Skeletal muscle satellite cell (primary cell): ENCODE measurements at regions not wholly inside any gene's neighbourhood (a gene's known extent, or its start where the extent isn't known, plus 50 kb on each side); places are given as distances from the start of the nearest gene placed in this dataset.
"Not testable (repeated sequence)": the region's sequence is repeated elsewhere in the genome, so short reads cannot be mapped to it uniquely, and the experiment has no call there.

Source experiments
- H3K27me3 ChIP-seq: 2 replicates; pipeline ENCODE4 v1.7.0; 2013; ENCODE audit warnings: low read length; ENCODE audit not compliant: control insufficient read depth, insufficient read depth
- H3K36me3 ChIP-seq: 2 replicates; pipeline ENCODE4 v1.7.0; 2013; ENCODE audit warnings: mild to moderate bottlenecking, control low read depth, low read length; ENCODE audit not compliant: insufficient read depth
- H3K4me1 ChIP-seq: 2 replicates; pipeline ENCODE4 v1.7.0; 2013; ENCODE audit warnings: low read length; ENCODE audit not compliant: control insufficient read depth, insufficient read depth
- H3K4me2 ChIP-seq: 2 replicates; pipeline ENCODE4 v1.7.0; 2013; ENCODE audit warnings: mild to moderate bottlenecking, low read length
- H3K4me3 ChIP-seq: 2 replicates; pipeline ENCODE4 v1.7.0; 2013; ENCODE audit warnings: low read length
- H3K9ac ChIP-seq: 2 replicates; pipeline ENCODE4 v1.7.0; 2013; ENCODE audit warnings: mild to moderate bottlenecking, low read depth, low read length, moderate library complexity
- H3K9me3 ChIP-seq: replicated peaks from 2 replicates; pipeline ENCODE4 v1.7.0; 2013; ENCODE audit warnings: mild to moderate bottlenecking, control low read depth, low read length

DNA sequence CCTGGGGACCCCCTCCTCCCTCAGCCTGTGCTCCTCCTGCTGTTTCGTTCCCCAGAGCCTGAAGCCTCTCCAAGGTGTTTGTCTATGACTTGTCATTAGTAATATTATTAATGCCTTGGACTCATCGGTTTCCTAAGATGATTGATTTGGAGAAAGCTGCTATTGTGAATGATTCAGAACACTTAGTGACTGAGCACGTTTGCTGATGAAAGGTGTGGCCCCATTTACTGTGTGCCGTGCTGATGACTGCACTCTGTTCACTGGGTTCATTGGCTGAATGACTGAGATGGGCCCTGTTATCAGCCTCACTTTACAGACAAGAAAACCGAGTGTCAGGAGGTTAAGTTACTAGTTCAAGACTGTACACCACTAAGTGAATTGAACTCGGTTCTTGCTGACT, 111.4 kb downstream of the SPP2 start:
- no peaks in the 10 kb centered on the region for H3K27me3 ChIP-seq
- no peaks in the 10 kb centered on the region for H3K36me3 ChIP-seq
- no peaks in the 10 kb centered on the region for H3K9me3 ChIP-seq
- H3K4me2 ChIP-seq: no peak overlapping the region
- no peak overlapping the region for H3K4me3 ChIP-seq
- no peak overlapping the region for H3K9ac ChIP-seq
- H3K4me1 ChIP-seq: peaks cover 6% of the 10 kb centered on the region

GRCh38 chr2:234158812-234159211, 108.3 kb downstream of the SPP2 start:
- Histone ChIP-seq H3K9ac (no peak overlapping the region), H3K4me3 (no peak overlapping the region), H3K27me3 (no peaks in the 10 kb centered on the region)

DNA sequence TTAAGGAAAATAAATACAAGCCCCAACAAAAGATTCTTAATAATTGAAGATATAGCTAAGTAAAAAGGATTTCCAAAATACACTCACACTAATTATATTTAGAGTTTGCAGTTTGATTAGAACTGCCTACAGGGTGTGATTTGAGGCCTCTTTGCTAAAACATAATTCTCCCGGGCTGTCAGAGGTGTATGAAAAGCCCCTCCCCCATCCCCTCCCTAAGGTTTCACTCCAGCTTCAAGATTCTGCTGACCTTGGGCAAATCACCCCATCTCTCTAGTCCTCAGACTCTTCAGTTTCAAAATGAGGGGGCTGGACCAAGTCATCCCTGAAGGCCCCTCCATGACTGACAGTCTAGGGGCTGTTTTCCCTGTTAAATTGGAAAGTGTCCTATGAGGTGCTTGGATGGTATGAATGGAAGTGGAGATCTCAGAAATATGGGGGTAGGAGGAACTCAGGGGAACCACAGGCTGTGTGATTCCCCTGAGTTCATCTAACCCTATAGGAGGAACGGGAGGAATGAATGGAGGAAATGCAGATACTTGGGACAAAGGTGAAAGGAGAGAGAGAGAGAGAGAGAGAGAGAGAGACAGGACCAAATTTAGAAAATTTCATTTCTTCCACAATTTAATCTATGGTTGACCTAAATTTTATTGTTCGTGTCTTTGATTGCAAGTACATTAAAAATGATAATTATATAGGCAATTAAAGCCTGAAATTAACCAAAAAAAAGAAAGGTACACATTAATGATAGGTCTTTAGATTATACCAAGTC, 107.5 kb downstream of the SPP2 start:
- no peak overlapping the region for H3K9ac ChIP-seq
- H3K4me3 ChIP-seq: no peak overlapping the region
- H3K4me2 ChIP-seq: no peak overlapping the region
- H3K9me3 ChIP-seq: no peaks in the 10 kb centered on the region
- no peaks in the 10 kb centered on the region for H3K27me3 ChIP-seq
- no peaks in the 10 kb centered on the region for H3K36me3 ChIP-seq
- H3K4me1 ChIP-seq: peaks cover 6% of the 10 kb centered on the region

More at GRCh38 chr2:234158812-234159211, 108.3 kb downstream of the SPP2 start:
- Histone ChIP-seq H3K4me1 (peaks cover 6% of the 10 kb centered on the region), H3K4me2 (no peak overlapping the region), H3K36me3 (no peaks in the 10 kb centered on the region), H3K9me3 (no peaks in the 10 kb centered on the region)

DNA sequence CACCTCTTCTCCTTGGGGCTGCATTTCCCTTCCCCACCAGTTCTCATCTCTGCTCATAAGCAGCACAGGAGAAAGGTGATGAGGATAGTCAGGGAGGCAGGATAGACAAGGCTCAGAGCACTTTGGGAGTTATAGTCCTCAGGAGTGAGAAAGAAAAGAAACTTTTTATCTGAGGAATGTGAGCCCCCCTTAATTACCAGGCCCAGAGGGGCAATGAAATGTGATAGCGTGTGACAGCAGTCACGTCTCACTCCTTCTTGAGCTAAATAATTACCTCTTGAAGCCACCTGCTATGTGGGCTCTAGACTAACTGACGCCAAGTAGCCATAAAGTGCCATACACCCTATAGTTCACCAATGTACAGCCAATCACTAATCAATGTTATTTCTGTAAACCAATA, 105.8 kb downstream of the SPP2 start:
- H3K4me2 ChIP-seq: no peak overlapping the region
- H3K9ac ChIP-seq: no peak overlapping the region
- no peaks in the 10 kb centered on the region for H3K27me3 ChIP-seq
- no peaks in the 10 kb centered on the region for H3K36me3 ChIP-seq
- H3K4me3 ChIP-seq: no peak overlapping the region
- peaks cover 6% of the 10 kb centered on the region for H3K4me1 ChIP-seq
- H3K9me3 ChIP-seq: no peaks in the 10 kb centered on the region

DNA sequence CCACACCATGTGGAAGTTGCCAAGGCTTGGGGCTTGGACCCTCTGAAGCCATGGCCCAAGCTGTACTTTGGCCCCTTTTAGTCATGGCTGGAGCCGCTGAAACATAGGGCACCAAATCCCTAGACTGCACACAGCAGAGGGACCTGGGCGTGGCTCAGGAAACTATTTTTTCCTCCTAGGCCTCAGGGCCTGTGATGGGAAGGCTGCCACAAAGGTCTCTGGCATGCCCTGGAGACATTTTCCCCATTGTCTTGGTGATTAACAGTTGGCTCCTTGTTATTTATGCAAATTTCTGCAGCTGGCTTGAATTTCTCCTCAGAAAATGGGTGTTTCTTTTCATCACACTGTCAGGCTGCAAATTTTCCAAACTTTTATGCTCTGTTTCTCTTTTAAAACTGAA, 102.3 kb downstream of the SPP2 start:
- not testable (repeated sequence) for H3K36me3 ChIP-seq, H3K4me1 ChIP-seq, H3K9me3 ChIP-seq

DNA sequence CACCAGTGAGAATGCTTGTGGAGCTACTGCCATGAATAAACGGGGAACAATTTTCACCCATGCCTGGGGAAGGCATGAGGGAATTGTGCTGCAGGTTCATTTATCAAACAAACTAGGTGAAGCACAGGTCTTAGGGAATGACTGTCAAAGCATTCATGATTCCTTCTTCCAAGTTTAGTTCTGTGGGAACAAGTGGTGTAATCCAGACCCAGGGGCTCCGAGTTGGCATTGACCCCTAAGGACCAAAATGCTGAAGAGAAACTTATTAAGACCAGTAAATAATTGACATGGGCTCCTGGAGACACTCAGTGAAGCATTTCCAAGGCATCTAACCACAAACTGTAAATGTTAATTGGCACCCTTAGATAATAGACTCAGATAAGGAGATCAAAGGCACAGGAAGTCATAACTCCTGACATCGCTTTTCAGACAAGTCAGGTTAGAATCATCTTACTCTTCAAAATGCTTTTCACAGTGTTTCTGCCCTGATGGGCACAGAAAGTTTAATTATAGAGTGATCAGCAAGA, 96.9 kb downstream of the SPP2 start:
- Histone ChIP-seq H3K9me3 (no peaks in the 10 kb centered on the region), H3K4me1 (peaks cover 8% of the 10 kb centered on the region), H3K9ac (no peak overlapping the region), H3K4me2 (no peak overlapping the region), H3K27me3 (no peaks in the 10 kb centered on the region), H3K36me3 (no peaks in the 10 kb centered on the region), H3K4me3 (no peak overlapping the region)

More for the DNA sequence above, 102.3 kb downstream of the SPP2 start:
- H3K4me3 ChIP-seq, H3K4me2 ChIP-seq, H3K27me3 ChIP-seq, H3K9ac ChIP-seq: not testable (repeated sequence)

- Histone ChIP-seq H3K4me3 (no peak overlapping the region), H3K4me2 (peak overlapping the region; percentile 10), H3K9me3 (no peaks in the 10 kb centered on the region), H3K9ac (no peak overlapping the region), H3K4me1 (peaks cover 8% of the 10 kb centered on the region), H3K36me3 (no peaks in the 10 kb centered on the region), H3K27me3 (no peaks in the 10 kb centered on the region)
Observed at GRCh38 chr2:234146087-234146826, 95.8 kb downstream of the SPP2 start.

- no peak overlapping the region for H3K9ac ChIP-seq
- no peaks in the 10 kb centered on the region for H3K9me3 ChIP-seq
- peaks cover 8% of the 10 kb centered on the region for H3K4me1 ChIP-seq
- H3K36me3 ChIP-seq: no peaks in the 10 kb centered on the region
- no peaks in the 10 kb centered on the region for H3K27me3 ChIP-seq
- no peak overlapping the region for H3K4me2 ChIP-seq
- H3K4me3 ChIP-seq: no peak overlapping the region
Observed at GRCh38 chr2:234145511-234145910, 95.0 kb downstream of the SPP2 start.

- Histone ChIP-seq H3K9me3 (no peaks in the 10 kb centered on the region), H3K4me3 (no peak overlapping the region), H3K27me3 (no peaks in the 10 kb centered on the region), H3K4me2 (no peak overlapping the region), H3K4me1 (peaks cover 8% of the 10 kb centered on the region), H3K36me3 (no peaks in the 10 kb centered on the region), H3K9ac (no peak overlapping the region)
Observed at GRCh38 chr2:234145057-234145456, 94.6 kb downstream of the SPP2 start.

DNA sequence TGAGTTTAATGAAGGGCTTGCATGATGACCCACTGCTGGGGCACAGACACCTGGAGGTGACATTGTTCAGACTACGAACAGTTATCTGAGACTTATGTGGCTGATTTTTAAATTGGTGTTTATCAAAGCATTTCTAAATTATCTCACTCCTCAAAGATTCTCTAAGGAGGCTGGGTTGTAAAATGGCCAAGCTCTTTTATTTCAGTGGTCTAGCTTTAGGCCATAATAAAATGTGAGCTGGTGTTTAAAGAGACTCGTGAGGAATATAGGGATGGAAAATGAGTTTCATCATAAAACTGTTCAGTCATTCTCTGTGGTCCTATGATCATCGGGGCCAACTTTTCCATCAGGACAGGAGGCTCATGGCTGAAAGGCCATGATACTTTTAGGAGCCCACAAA, 93.4 kb downstream of the SPP2 start:
- Histone ChIP-seq H3K4me1 (peaks cover 8% of the 10 kb centered on the region), H3K36me3 (no peaks in the 10 kb centered on the region), H3K9me3 (no peaks in the 10 kb centered on the region), H3K4me3 (no peak overlapping the region), H3K9ac (no peak overlapping the region), H3K27me3 (no peaks in the 10 kb centered on the region), H3K4me2 (no peak overlapping the region)

DNA sequence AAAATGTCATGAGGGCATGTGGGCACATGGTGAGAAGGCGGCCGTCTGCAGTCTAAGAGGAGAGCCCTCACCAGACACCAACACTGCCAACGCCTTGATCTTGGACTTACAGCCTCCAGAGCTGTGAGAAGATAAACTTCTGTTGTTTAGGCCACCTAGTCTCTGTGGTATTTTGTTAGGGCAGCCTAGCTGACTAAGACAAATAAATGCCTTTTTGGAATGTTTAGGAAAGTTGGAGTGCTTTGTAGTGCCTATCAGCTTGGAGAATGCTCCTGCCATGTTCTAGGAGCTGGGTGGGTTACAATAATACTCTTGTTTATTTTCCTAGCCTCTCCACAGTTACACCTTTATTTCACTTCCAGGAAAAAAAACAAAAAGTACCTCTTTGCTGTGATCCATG, 92.0 kb downstream of the SPP2 start:
- H3K36me3 ChIP-seq: no peaks in the 10 kb centered on the region
- H3K9ac ChIP-seq: no peak overlapping the region
- H3K9me3 ChIP-seq: no peaks in the 10 kb centered on the region
- H3K4me2 ChIP-seq: no peak overlapping the region
- H3K27me3 ChIP-seq: no peaks in the 10 kb centered on the region
- peaks cover 10% of the 10 kb centered on the region for H3K4me1 ChIP-seq
- H3K4me3 ChIP-seq: no peak overlapping the region
